GM12892 (cell line): ENCODE measurements at regions not wholly inside any gene's neighbourhood (a gene's known extent, or its start where the extent isn't known, plus 50 kb on each side); places are given as distances from the start of the nearest gene placed in this dataset.

Source experiments
- POLR2A ChIP-seq: IDR thresholded peaks from 2 replicates; pipeline ENCODE4 v1.6.1; 2011; ENCODE audit warnings: low read depth, low read length, control low read depth
- POLR2AphosphoS5 ChIP-seq: IDR thresholded peaks from 2 replicates; pipeline ENCODE4 v1.6.1; 2011; ENCODE audit warnings: low read depth, low read length, control low read depth

DNA sequence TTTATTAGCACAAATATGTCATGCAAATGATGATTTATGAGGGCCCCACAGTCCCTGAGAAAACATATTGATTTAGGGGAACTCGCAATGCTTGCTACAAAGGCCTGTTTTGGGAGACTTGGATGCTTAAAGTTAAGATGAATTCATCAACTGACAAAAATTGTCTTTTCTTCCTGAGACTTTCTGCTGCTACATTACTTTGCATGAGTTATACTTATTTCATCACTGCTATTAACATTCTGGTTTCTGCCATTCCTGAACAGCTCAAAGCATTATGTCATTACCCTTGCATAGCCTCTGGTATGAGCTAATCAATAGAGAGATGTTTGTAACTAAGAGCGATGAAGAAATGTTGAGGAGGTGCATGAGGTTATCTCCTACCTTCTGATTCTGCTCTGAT lies 74.4 kb downstream of the SOX11 start:
- no peak for TF ChIP-seq POLR2AphosphoS5
- no peak for TF ChIP-seq POLR2A
